DOHH2 (cell line): ENCODE measurements at regions not wholly inside any gene's neighbourhood (a gene's known extent, or its start where the extent isn't known, plus 50 kb on each side); places are given as distances from the start of the nearest gene placed in this dataset.

Experiments
- H3F3A ChIP-seq: fragments of 200-600 bp; sonication (generic), shearing (Covaris generic); 2 replicates; pipeline ENCODE4 v1.6.0; 2016; ENCODE audit warnings: antibody characterized with exemption, mild to moderate bottlenecking; ENCODE audit not compliant: control insufficient read depth, insufficient read depth
- H3K27ac ChIP-seq: fragments of 200-600 bp; sonication (generic); 2 replicates; pipeline ENCODE4 v1.5.1; 2014; ENCODE audit warnings: low read depth, mild to moderate bottlenecking, low read length, moderate library complexity
- H3K27me3 ChIP-seq: fragments of 200-600 bp; sonication (generic); 2 replicates; pipeline ENCODE4 v1.6.1; 2014; ENCODE audit warnings: mild to moderate bottlenecking, low read length, mixed read lengths; ENCODE audit not compliant: control insufficient read depth
- H3K36me3 ChIP-seq: fragments of 200-600 bp; sonication (generic); 2 replicates; pipeline ENCODE4 v1.6.1; 2014; ENCODE audit warnings: mild to moderate bottlenecking, low read length, moderate library complexity, mixed read lengths; ENCODE audit not compliant: control insufficient read depth
- H3K4me1 ChIP-seq: fragments of 200-600 bp; sonication (generic); 2 replicates; pipeline ENCODE4 v1.6.1; 2014; ENCODE audit warnings: mild to moderate bottlenecking, low read length, mixed read lengths; ENCODE audit not compliant: control insufficient read depth
- H3K4me2 ChIP-seq: fragments of 200-600 bp; sonication (generic); 2 replicates; pipeline ENCODE4 v1.6.0; 2014; ENCODE audit warnings: mild to moderate bottlenecking, low read length, moderate library complexity
- H3K4me3 ChIP-seq: fragments of 200-600 bp; sonication (generic); 2 replicates; pipeline ENCODE4 v1.5.1; 2014; ENCODE audit warnings: mild to moderate bottlenecking, low read length, mixed read lengths
- H3K79me2 ChIP-seq: fragments of 200-600 bp; sonication (generic); 2 replicates; pipeline ENCODE4 v1.6.1; 2014; ENCODE audit warnings: mild to moderate bottlenecking, low read length, mixed read lengths; ENCODE audit not compliant: control insufficient read depth
- H3K9me2 ChIP-seq: fragments of 200-600 bp; sonication (generic); replicated peaks from 2 replicates; pipeline ENCODE4 v1.6.1; 2014; ENCODE audit warnings: mild to moderate bottlenecking, low read length, mixed read lengths; ENCODE audit not compliant: control insufficient read depth
- H3K9me3 ChIP-seq: fragments of 200-600 bp; sonication (generic); 2 replicates; pipeline ENCODE4 v1.6.1; 2014; ENCODE audit warnings: antibody characterized with exemption, low read length, mixed read lengths; ENCODE audit not compliant: control insufficient read depth, insufficient read depth
- H4K20me1 ChIP-seq: fragments of 200-600 bp; sonication (generic); 2 replicates; pipeline ENCODE4 v1.6.0; 2014; ENCODE audit warnings: low read depth, mild to moderate bottlenecking, antibody characterized with exemption, low read length, moderate library complexity; ENCODE audit not compliant: control insufficient read depth, insufficient read depth
- CTCF ChIP-seq: fragments of 200-600 bp; sonication (generic); IDR thresholded peaks from one replicate; pipeline ENCODE4 v1.5.1; 2014; ENCODE audit warnings: antibody characterized with exemption, mild to moderate bottlenecking, low read depth, low read length; ENCODE audit not compliant: poor library complexity, severe bottlenecking
- EZH2phosphoT487 ChIP-seq: fragments of 200-600 bp; sonication (generic); IDR thresholded peaks from 2 replicates; pipeline ENCODE4 v1.6.1; 2017; ENCODE audit warnings: borderline replicate concordance, mild to moderate bottlenecking, antibody characterized with exemption, low read length, moderate library complexity, mixed read lengths

GRCh38 chr11:129530154-129530895, 154.7 kb downstream of the BARX2 start:
- Histone ChIP-seq H3K79me2 (no peaks in the 10 kb centered on the region), H3K9me2 (no peaks in the 10 kb centered on the region), H3K4me1 (no peaks in the 10 kb centered on the region), H3F3A (no peaks in the 10 kb centered on the region), H3K36me3 (no peaks in the 10 kb centered on the region), H3K4me3 (no peak overlapping the region), H3K4me2 (no peak overlapping the region), H3K27ac (no peak overlapping the region), H4K20me1 (no peaks in the 10 kb centered on the region), H3K27me3 (no peaks in the 10 kb centered on the region), H3K9me3 (no peaks in the 10 kb centered on the region)
- TF ChIP-seq EZH2phosphoT487 (no peak), CTCF (no peak)

- no peaks in the 10 kb centered on the region for H3K4me1 ChIP-seq
- H3K4me3 ChIP-seq = no peak overlapping the region
- H3K36me3 ChIP-seq = no peaks in the 10 kb centered on the region
- no peaks in the 10 kb centered on the region for H3K9me2 ChIP-seq
- no peaks in the 10 kb centered on the region for H3K27me3 ChIP-seq
- no peaks in the 10 kb centered on the region for H3K79me2 ChIP-seq
- no peak overlapping the region for H3K4me2 ChIP-seq
- no peaks in the 10 kb centered on the region for H3F3A ChIP-seq
- H4K20me1 ChIP-seq = no peaks in the 10 kb centered on the region
- TF ChIP-seq CTCF = no peak
- TF ChIP-seq EZH2phosphoT487 = no peak
- H3K9me3 ChIP-seq = peaks cover 3% of the 10 kb centered on the region
- H3K27ac ChIP-seq = no peak overlapping the region
These were observed 157.7 kb downstream of the BARX2 start for GRCh38 chr11:129533395-129533794.

GRCh38 chr11:129536338-129536737, 160.7 kb downstream of the BARX2 start:
- no peaks in the 10 kb centered on the region for H3K79me2 ChIP-seq
- H3K9me2 ChIP-seq = no peaks in the 10 kb centered on the region
- H3K4me3 ChIP-seq = no peak overlapping the region
- H3K4me1 ChIP-seq = no peaks in the 10 kb centered on the region
- H4K20me1 ChIP-seq = no peaks in the 10 kb centered on the region
- H3K27ac ChIP-seq = no peak overlapping the region
- H3F3A ChIP-seq = no peaks in the 10 kb centered on the region
- H3K36me3 ChIP-seq = no peaks in the 10 kb centered on the region
- TF ChIP-seq EZH2phosphoT487 (no peak), CTCF (no peak)
- no peaks in the 10 kb centered on the region for H3K27me3 ChIP-seq
- no peak overlapping the region for H3K4me2 ChIP-seq
- peaks cover 3% of the 10 kb centered on the region for H3K9me3 ChIP-seq
